Fibroblast of lung (primary cell): ENCODE measurements at regions not wholly inside any gene's neighbourhood (a gene's known extent, or its start where the extent isn't known, plus 50 kb on each side); places are given as distances from the start of the nearest gene placed in this dataset.

Experiments
- CTCF ChIP-seq, 2 donors: IDR thresholded peaks in 1 of 2; conservative IDR thresholded peaks in 1 of 2; 1 replicate in 1 of 2; 2 replicates in 1 of 2; pipeline ENCODE4 v1.5.1; 2011 to 2012; ENCODE audit warnings: low read length in 2 of 2, control low read depth in 1 of 2, inconsistent platforms in 1 of 2, low read depth in 1 of 2, mild to moderate bottlenecking in 1 of 2
- EZH2 ChIP-seq: IDR thresholded peaks from 2 replicates; pipeline ENCODE4 v1.5.1; 2012; ENCODE audit warnings: low read length, control low read depth, mild to moderate bottlenecking; ENCODE audit errors: missing control alignments

GRCh38 chr13:109840201-109840892, 54.0 kb upstream of the IRS2 start:
- TF ChIP-seq CTCF (conservative IDR thresholded peaks at IDR 0.05 in 1 of 2, IDR thresholded peaks at IDR 0.05 in 1 of 2; ENCODE audit: low read depth in 1 of 2, low read length in 2 of 2): no peak
- TF ChIP-seq EZH2: no peak
